OCI-LY7 (cell line): ENCODE measurements at regions not wholly inside any gene's neighbourhood (a gene's known extent, or its start where the extent isn't known, plus 50 kb on each side); places are given as distances from the start of the nearest gene placed in this dataset.

Experiments used
- EZH2phosphoT487 ChIP-seq: fragments of 200-600 bp; sonication (generic); IDR thresholded peaks from 2 replicates; pipeline ENCODE4 v1.6.1; 2018; ENCODE audit warnings: low read depth, borderline replicate concordance, mild to moderate bottlenecking, mixed run types, antibody characterized with exemption, low read length, moderate library complexity, mixed read lengths
- TF ChIP-seq, protein P1 (sequence below): fragments of 200-600 bp; sonication (generic); conservative IDR thresholded peaks from 2 replicates; pipeline ENCODE4 v1.5.1; 2014; ENCODE audit warnings: mild to moderate bottlenecking, antibody characterized with exemption, low read length, moderate library complexity, mixed read lengths

DNA sequence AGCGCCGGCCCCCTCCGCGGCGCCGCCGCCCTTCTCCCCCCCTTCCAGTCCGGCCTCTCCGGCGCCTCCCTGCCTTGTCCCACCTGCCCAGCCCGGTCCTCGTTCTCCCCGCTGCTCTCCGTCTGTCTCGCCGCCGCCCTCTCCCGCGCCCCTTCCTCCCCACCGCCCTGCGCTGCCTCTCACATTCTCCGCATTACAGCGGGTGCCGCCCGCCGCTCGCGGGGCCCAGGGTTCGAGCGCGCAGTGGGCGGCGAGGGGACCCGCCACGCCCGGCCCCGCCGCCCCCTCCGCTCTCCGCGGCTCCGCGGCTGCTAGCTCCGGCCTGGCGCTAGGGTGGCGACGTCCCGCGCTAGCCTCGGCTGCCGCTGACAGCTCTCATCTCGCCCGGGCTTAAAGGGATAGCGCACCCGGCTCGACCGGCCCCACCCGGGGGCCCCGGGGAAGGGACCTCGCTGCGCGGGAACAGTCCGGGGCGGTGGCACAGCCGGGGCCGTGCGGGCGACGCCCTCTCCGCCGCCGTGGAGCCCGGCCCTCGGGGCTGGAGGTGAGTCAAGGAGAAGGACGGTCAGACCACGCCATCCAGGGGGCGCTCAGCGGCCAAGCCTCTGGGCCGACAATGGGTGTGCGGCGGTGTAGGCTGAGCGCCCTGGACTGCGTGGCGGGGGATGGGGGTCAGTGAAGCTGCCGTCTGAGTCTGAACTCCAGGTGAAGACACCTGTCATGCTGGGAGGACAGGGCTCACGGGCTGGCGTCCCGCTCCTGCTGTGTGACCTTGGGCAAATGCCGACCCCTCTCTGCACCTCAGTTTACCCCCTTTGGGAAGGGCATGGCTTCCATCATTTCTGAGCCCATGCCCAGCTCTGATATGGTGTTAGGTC lies 187.4 kb upstream of the LINGO1 start:
- TF ChIP-seq EZH2phosphoT487, result no peak
- TF ChIP-seq, protein P1, sequence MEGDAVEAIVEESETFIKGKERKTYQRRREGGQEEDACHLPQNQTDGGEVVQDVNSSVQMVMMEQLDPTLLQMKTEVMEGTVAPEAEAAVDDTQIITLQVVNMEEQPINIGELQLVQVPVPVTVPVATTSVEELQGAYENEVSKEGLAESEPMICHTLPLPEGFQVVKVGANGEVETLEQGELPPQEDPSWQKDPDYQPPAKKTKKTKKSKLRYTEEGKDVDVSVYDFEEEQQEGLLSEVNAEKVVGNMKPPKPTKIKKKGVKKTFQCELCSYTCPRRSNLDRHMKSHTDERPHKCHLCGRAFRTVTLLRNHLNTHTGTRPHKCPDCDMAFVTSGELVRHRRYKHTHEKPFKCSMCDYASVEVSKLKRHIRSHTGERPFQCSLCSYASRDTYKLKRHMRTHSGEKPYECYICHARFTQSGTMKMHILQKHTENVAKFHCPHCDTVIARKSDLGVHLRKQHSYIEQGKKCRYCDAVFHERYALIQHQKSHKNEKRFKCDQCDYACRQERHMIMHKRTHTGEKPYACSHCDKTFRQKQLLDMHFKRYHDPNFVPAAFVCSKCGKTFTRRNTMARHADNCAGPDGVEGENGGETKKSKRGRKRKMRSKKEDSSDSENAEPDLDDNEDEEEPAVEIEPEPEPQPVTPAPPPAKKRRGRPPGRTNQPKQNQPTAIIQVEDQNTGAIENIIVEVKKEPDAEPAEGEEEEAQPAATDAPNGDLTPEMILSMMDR, result no peak
